GM12873 (cell line): ENCODE measurements at regions not wholly inside any gene's neighbourhood (a gene's known extent, or its start where the extent isn't known, plus 50 kb on each side); places are given as distances from the start of the nearest gene placed in this dataset.

Experiments
- TF ChIP-seq, protein P1 (sequence below): IDR thresholded peaks from 2 replicates; pipeline ENCODE4 v1.5.1; 2012; ENCODE audit warnings: low read depth, mild to moderate bottlenecking, moderate library complexity, low read length, control low read depth; ENCODE audit not compliant: insufficient read depth; ENCODE audit errors: missing control alignments

DNA sequence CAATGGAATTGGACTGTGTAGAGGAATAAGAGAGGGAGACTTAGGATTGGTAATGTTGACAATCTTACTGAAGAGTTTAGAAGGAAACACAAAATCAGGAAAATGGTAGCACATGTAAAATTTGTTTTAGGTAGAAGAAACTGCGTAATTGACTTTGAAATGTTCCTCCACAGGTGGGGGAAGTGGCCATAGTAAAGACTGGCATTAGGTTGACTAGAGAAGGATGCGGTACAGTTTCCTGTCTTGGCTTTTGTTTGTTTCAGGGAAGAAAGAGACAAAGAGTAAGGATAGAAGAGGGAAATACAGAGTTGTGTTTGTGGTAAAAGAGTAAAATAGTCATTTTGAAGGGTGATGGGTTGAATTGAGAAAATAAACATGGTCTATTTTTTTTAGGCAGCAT is 253.6 kb upstream of the ZNF717 start:
- TF ChIP-seq, protein P1, sequence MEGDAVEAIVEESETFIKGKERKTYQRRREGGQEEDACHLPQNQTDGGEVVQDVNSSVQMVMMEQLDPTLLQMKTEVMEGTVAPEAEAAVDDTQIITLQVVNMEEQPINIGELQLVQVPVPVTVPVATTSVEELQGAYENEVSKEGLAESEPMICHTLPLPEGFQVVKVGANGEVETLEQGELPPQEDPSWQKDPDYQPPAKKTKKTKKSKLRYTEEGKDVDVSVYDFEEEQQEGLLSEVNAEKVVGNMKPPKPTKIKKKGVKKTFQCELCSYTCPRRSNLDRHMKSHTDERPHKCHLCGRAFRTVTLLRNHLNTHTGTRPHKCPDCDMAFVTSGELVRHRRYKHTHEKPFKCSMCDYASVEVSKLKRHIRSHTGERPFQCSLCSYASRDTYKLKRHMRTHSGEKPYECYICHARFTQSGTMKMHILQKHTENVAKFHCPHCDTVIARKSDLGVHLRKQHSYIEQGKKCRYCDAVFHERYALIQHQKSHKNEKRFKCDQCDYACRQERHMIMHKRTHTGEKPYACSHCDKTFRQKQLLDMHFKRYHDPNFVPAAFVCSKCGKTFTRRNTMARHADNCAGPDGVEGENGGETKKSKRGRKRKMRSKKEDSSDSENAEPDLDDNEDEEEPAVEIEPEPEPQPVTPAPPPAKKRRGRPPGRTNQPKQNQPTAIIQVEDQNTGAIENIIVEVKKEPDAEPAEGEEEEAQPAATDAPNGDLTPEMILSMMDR = no peak

DNA sequence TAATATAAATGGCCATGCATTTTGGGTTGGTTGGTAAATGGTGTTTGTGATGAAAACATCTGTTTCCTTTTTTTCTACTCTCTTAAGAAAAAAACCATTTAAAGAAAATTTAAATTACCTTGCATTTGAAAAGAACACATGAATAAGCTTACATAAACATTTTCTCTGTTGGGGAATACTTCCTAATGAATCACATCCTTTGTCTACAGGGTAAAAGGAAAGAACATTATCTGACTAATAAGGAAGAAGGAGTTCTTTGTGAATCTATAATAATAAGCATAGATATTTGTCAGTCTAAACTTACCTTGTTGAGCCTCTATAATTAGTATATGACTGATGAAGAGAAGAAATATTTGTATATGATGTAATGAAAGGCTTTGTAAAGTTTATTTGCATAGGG is 254.1 kb upstream of the ZNF717 start:
- TF ChIP-seq, protein P1 = no peak

DNA sequence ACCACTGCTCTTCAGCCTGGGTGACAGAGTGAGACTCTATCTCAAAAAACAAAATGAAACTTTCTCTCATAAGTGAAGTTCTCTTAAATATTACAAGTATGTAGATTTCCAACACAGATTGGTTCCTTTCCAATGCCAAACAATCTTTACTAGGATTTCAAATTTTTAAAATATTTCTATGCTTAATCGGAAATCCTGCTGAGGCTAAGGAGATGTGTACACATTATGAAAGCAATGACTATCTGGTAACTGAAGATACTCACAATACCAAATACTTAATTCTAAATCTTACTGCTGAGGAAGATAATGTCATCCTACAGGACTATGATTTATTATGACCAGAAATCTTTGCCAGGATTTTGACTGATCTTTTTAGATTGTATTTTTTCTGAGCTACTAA is 255.6 kb upstream of the ZNF717 start:
- TF ChIP-seq, protein P1 = no peak

DNA sequence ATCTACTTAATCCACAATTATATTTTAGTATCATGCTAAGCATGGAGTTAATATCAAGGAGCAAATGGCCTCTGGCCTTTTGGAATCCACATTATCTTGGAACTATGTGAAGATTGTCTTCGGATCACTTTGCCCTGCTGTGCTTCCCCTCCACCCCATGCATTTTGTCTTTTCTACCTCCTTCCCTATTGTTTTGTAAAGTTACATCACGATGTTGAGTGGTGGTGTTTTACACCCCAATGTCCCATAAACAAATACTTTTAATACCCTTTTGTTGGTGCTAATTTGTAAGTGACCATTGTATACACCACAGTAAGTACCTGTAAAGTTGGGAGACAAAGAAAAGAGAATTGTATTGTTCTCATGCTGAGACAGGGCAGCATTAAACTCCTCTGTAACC is 258.4 kb upstream of the ZNF717 start:
- TF ChIP-seq, protein P1 = no peak

DNA sequence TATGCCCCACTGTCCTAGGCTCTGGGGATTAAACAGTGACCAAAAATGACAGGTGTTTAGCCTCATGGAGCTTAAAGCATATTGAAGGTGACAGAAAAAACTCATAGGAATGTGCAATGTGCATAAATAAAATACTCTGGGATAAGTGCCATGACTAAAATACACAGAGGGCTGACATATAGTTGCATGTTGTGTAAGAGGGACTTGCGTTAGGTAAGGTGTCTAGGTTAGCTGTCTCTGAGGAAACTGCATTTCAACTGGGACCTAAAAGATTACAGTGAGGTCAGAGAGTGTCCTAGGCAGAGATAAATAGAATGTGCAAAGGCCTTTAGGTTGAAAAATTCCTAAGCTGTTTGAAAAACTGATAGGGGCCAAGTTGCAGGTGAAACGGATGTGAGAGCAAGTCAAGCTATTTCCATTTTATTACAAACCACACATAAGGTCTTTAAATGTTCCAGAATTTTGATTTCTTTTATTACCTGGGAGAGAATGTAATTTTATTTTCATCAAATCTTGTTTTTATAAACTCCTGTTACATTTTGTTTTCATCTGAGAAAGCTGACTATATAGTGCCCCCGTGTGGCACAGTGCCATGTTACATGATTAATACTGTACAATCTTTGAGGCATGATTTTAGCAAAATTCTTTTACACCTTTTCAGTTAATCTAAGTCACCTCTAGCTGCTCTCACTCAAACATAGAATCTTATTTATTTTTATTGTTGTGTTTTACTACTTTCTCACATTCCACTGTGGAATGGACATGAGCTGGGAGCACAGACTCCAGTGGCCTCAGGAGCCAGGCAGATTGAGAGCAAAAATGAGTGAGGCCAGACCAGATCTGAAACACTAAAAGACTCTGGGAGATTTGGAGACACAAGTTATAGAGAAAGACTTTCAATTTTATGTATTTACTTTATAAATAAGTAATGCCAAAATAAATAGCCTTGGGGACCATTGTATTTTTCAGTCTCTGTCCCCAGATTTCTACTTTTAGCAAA is 259.6 kb upstream of the ZNF717 start:
- TF ChIP-seq, protein P1 = peak; percentile 41

DNA sequence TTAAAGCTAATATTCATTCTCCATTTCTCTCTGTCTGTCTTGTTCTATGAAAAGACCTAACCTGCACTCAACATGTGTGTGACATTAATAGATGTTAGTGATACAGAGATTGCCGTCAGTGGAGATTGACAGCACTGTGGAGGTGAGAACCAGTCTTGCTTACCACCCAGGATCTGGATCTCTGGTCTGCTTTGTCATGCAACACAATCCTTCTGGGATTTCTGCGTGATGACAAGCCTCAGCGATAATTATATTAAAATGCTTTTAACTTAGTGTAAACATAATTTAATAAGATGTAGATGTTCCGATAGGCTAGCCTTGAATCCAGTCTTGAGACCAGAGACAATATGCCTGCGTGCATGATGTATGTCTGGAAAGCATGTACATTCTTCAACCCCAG is 262.0 kb upstream of the ZNF717 start:
- TF ChIP-seq, protein P1 = no peak

DNA sequence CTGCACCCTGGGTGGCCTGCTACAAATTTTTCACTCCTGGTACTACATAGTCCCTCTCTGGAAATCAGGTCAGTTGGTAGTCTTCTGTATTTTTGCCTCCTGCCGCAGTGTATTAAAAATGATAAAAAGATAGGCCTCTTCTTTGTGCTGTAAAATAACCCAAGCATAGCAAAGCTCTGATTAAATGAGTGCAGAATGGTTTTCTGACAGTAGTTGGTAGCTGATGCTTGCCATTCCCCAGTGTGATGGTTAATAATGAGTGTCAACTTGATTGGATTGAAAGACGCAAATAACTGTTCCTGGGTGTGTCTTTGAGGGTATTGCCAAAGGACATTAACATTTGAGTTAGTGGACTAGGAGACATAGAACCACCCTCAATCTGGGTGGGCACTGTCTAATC is 264.4 kb upstream of the ZNF717 start:
- TF ChIP-seq, protein P1 = no peak
